ENCODE measurements at regions not wholly inside any gene's neighbourhood (a gene's known extent, or its start where the extent isn't known, plus 50 kb on each side); places are given as distances from the start of the nearest gene placed in this dataset.

DNA sequence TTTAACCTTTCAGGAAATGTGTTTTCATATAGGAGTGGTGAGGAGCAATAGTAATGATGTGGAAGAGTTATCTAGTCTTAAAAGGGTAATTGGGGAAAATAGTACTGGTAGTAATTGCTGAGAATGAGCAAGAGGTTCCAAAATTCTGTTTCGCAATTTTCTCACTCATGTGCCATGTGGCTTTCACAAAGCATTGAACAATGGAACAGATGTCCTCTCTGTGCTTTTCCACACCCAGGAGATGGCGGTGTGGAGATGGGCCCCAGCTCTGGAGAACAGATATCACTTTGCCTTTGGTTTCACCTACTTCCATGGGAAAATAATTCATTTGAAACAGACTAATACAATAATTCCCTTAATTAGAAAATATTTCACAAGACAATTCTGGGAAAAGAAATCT is 170.0 kb upstream of the SLC10A2 start:
- no peaks in the 10 kb centered on the region for H3K4me1 ChIP-seq
- intact Hi-C loops (cut with DNase I; ENCODE audit: low total_unique reads): no loop called here
- H3K36me3 ChIP-seq: no peaks in the 10 kb centered on the region
- no peak for DNase-seq
- TF ChIP-seq, protein P1, sequence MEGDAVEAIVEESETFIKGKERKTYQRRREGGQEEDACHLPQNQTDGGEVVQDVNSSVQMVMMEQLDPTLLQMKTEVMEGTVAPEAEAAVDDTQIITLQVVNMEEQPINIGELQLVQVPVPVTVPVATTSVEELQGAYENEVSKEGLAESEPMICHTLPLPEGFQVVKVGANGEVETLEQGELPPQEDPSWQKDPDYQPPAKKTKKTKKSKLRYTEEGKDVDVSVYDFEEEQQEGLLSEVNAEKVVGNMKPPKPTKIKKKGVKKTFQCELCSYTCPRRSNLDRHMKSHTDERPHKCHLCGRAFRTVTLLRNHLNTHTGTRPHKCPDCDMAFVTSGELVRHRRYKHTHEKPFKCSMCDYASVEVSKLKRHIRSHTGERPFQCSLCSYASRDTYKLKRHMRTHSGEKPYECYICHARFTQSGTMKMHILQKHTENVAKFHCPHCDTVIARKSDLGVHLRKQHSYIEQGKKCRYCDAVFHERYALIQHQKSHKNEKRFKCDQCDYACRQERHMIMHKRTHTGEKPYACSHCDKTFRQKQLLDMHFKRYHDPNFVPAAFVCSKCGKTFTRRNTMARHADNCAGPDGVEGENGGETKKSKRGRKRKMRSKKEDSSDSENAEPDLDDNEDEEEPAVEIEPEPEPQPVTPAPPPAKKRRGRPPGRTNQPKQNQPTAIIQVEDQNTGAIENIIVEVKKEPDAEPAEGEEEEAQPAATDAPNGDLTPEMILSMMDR (IDR thresholded peaks at IDR 0.05): no peak
- peaks cover 0 to 4% (median 0%) of the 10 kb centered on the region in 3 donors for H3K9me3 ChIP-seq
- H3K27ac ChIP-seq: no peak overlapping the region
- no peaks in the 10 kb centered on the region for H3K27me3 ChIP-seq
- H3K4me3 ChIP-seq: no peak overlapping the region

DNA sequence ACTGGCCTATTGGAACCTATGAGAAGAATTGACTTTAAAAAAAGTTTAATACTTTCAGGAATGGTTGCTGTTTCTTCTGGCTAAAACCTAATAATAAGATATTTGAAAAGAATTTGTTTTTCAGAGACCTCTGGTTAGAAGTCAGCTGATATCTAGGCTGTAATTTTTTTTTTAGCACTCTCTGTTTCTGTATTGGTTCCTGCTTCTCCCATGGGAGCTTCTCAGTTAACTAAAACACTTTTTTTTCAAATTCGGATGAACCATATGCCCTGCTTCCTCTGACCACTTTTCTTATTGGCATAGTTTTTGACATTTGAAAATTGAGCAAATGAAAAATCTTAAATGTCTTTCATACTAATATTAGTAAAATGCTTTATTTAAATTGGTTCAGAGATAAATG is 163.5 kb upstream of the SLC10A2 start:
- Histone ChIP-seq H3K4me1 (no peaks in the 10 kb centered on the region), H3K36me3 (no peaks in the 10 kb centered on the region), H3K27ac (no peak overlapping the region), H3K4me3 (no peak overlapping the region), H3K27me3 (no peaks in the 10 kb centered on the region), H3K9me3 (peaks cover 0 to 4% (median 0%) of the 10 kb centered on the region in 3 donors)
- TF ChIP-seq, protein P1 (IDR thresholded peaks at IDR 0.05): no peak
- no peak for DNase-seq
- intact Hi-C loops (cut with DNase I; ENCODE audit: low total_unique reads): no loop called here

GRCh38 chr13:103224804-103225203 is 158.6 kb upstream of the SLC10A2 start:
- H3K27me3 ChIP-seq: no peaks in the 10 kb centered on the region
- H3K9me3 ChIP-seq: no peaks in the 10 kb centered on the region
- no peak for DNase-seq
- H3K27ac ChIP-seq: no peak overlapping the region
- no peaks in the 10 kb centered on the region for H3K36me3 ChIP-seq
- no peak overlapping the region for H3K4me3 ChIP-seq
- intact Hi-C loops (cut with DNase I; ENCODE audit: low total_unique reads): no loop called here
- no peaks in the 10 kb centered on the region for H3K4me1 ChIP-seq
- TF ChIP-seq, protein P1 (IDR thresholded peaks at IDR 0.05): no peak

- Histone ChIP-seq H3K4me3 (no peak overlapping the region), H3K36me3 (no peaks in the 10 kb centered on the region), H3K27me3 (no peaks in the 10 kb centered on the region), H3K27ac (no peak overlapping the region), H3K4me1 (no peaks in the 10 kb centered on the region), H3K9me3 (no peaks in the 10 kb centered on the region)
- no peak for DNase-seq
- TF ChIP-seq, protein P1 (IDR thresholded peaks at IDR 0.05): no peak
- intact Hi-C loops (cut with DNase I; ENCODE audit: low total_unique reads): no loop called here
These were observed 156.5 kb upstream of the SLC10A2 start for GRCh38 chr13:103222683-103223082.

DNA sequence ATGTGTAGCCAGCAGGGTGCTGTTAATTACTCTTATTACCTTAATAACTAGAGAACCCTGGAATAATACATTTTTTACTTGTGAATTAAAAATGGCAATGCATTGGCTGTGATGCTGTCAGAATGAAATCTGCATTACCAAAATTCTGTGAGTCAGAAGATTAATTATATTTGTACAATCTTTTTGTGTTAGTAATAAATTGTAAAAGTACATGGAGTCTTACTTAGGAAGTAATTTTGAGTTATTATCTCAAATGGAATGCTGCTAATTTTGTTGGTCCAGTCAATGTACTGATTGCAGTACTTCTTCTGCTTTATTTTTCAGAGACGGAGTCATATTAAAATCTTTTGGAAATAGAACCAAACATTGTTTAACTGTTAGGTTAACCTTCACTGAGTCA is 152.0 kb upstream of the SLC10A2 start:
- no peak overlapping the region for H3K27ac ChIP-seq

More for the DNA sequence above, 152.0 kb upstream of the SLC10A2 start:
- Histone ChIP-seq H3K27me3 (no peaks in the 10 kb centered on the region), H3K9me3 (no peaks in the 10 kb centered on the region), H3K4me3 (no peak overlapping the region), H3K36me3 (no peaks in the 10 kb centered on the region), H3K4me1 (no peaks in the 10 kb centered on the region)
- intact Hi-C loops (cut with DNase I; ENCODE audit: low total_unique reads): no loop called here
- TF ChIP-seq, protein P1 (IDR thresholded peaks at IDR 0.05): no peak
- DNase-seq: no peak
